IMR-90 (cell line): ENCODE measurements at regions not wholly inside any gene's neighbourhood (a gene's known extent, or its start where the extent isn't known, plus 50 kb on each side); places are given as distances from the start of the nearest gene placed in this dataset.

Source experiments
- ATAC-seq: fragments of 200-7000 bp; cut with Tn5 transposase; 2 replicates; pipeline ENCODE4 v1.9.1; 2020; ENCODE audit warnings: low read depth, mild to moderate bottlenecking, moderate library complexity
- BruUV-seq: library from RNA; stranded (reverse); fragments of 400-500 nt; replicated peaks from 2 replicates; lab custom pipeline; 2021; lab: Mats Ljungman, UMichigan
- CTCF ChIA-PET: fragments of 300-600 bp; formaldehyde crosslinking; extraction: SDS; loops from one replicate; lab custom pipeline; 2021; ENCODE audit warnings: antibody characterized with exemption; lab: Yijun Ruan, JAX
- POLR2A ChIA-PET: fragments of 300-600 bp; sonication (Branson Sonifier 250); formaldehyde crosslinking; loops from one replicate; lab custom pipeline; 2022; ENCODE audit warnings: antibody characterized with exemption; ENCODE audit not compliant: unreplicated experiment; lab: Charles Lee
- DNase-seq: peaks from one replicate; pipeline ENCODE4 v3.0.0; 2013
- H2AFZ ChIP-seq: replicated peaks from 2 replicates; pipeline ENCODE3; 2013; ENCODE audit warnings: low read length, mild to moderate bottlenecking; ENCODE audit not compliant: poor library complexity
- H2AK5ac ChIP-seq: 2 replicates; pipeline ENCODE4 v1.6.1; 2013; ENCODE audit warnings: low read depth, low read length, inconsistent platforms
- H2AK9ac ChIP-seq: replicated peaks from 2 replicates; pipeline ENCODE3; 2013; ENCODE audit warnings: mild to moderate bottlenecking, low read depth, low read length, moderate library complexity; ENCODE audit not compliant: poor library complexity
- H2BK120ac ChIP-seq: 2 replicates; pipeline ENCODE4 v1.6.1; 2013; ENCODE audit warnings: low read depth, low read length, inconsistent platforms
- H2BK15ac ChIP-seq: 3 replicates; pipeline ENCODE4 v1.6.1; 2013; ENCODE audit warnings: low read depth, low read length, inconsistent platforms
- H2BK20ac ChIP-seq: 2 replicates; pipeline ENCODE4 v1.6.1; 2013; ENCODE audit warnings: low read depth, mild to moderate bottlenecking, inconsistent platforms, low read length, moderate library complexity
- H2BK5ac ChIP-seq: 2 replicates; pipeline ENCODE4 v1.6.1; 2013; ENCODE audit warnings: mild to moderate bottlenecking, low read depth, low read length, inconsistent platforms; ENCODE audit not compliant: poor library complexity, severe bottlenecking
- H3K14ac ChIP-seq: replicated peaks from 2 replicates; pipeline ENCODE4 v1.6.1; 2013; ENCODE audit warnings: low read depth, low read length, inconsistent platforms
- H3K18ac ChIP-seq: 2 replicates; pipeline ENCODE4 v1.6.1; 2013; ENCODE audit warnings: low read depth, low read length, control low read depth
- H3K23ac ChIP-seq: 2 replicates; pipeline ENCODE4 v1.6.1; 2013; ENCODE audit warnings: low read depth, low read length, inconsistent platforms
- H3K27ac ChIP-seq: 2 replicates; pipeline ENCODE4 v1.5.1; 2013; ENCODE audit warnings: mild to moderate bottlenecking, control low read depth, low read length; ENCODE audit not compliant: insufficient read depth
- H3K27me3 ChIP-seq: 2 replicates; pipeline ENCODE4 v1.6.1; 2013; ENCODE audit warnings: low read length; ENCODE audit not compliant: control insufficient read depth, insufficient read depth
- H3K36me3 ChIP-seq: 2 replicates; pipeline ENCODE4 v1.6.1; 2013; ENCODE audit warnings: low read length, mixed read lengths; ENCODE audit not compliant: control insufficient read depth, insufficient read depth
- H3K4ac ChIP-seq: 2 replicates; pipeline ENCODE4 v1.6.1; 2013; ENCODE audit warnings: low read depth, low read length, inconsistent platforms
- H3K4me1 ChIP-seq: 2 replicates; pipeline ENCODE4 v1.6.1; 2013; ENCODE audit warnings: low read length, mixed read lengths; ENCODE audit not compliant: control insufficient read depth, insufficient read depth
- H3K4me2 ChIP-seq: 2 replicates; pipeline ENCODE4 v1.6.1; 2013; ENCODE audit warnings: low read depth, mild to moderate bottlenecking, control low read depth, low read length, moderate library complexity
- H3K4me3 ChIP-seq: 2 replicates; pipeline ENCODE4 v1.5.1; 2013; ENCODE audit warnings: low read depth, mild to moderate bottlenecking, control low read depth, low read length, moderate library complexity; ENCODE audit not compliant: insufficient read depth
- H3K56ac ChIP-seq: 2 replicates; pipeline ENCODE4 v1.6.1; 2013; ENCODE audit warnings: low read length, inconsistent platforms; ENCODE audit not compliant: insufficient read depth; ENCODE audit errors: extremely low read depth
- H3K79me1 ChIP-seq, 2 experiments: 2 replicates each; pipeline ENCODE4 v1.6.1; 2013; ENCODE audit warnings: low read length in 2 of 2, inconsistent platforms in 1 of 2, low read depth in 1 of 2
- H3K9ac ChIP-seq: 2 replicates; pipeline ENCODE4 v1.6.1; 2013; ENCODE audit warnings: low read depth, low read length, control low read depth
- H3K9me1 ChIP-seq: 2 replicates; pipeline ENCODE4 v1.6.1; 2013; ENCODE audit warnings: low read length, inconsistent platforms; ENCODE audit not compliant: insufficient read depth
- H3K9me3 ChIP-seq: 2 replicates; pipeline ENCODE4 v1.6.1; 2013; ENCODE audit warnings: low read length; ENCODE audit not compliant: control insufficient read depth, insufficient read depth
- H4K20me1 ChIP-seq: 2 replicates; pipeline ENCODE4 v1.6.1; 2013; ENCODE audit warnings: low read length, inconsistent platforms; ENCODE audit not compliant: insufficient read depth
- H4K5ac ChIP-seq: 2 replicates; pipeline ENCODE4 v1.6.1; 2013; ENCODE audit warnings: mild to moderate bottlenecking, low read depth, low read length, control low read depth
- H4K8ac ChIP-seq, 2 experiments: 2 replicates each; pipeline ENCODE4 v1.6.1; 2013; ENCODE audit warnings: low read depth in 2 of 2, low read length in 2 of 2, control low read depth in 1 of 2, inconsistent platforms in 1 of 2
- H4K91ac ChIP-seq: 2 replicates; pipeline ENCODE4 v1.6.1; 2013; ENCODE audit warnings: low read depth, low read length, inconsistent platforms; ENCODE audit not compliant: insufficient read depth
- BHLHE40 ChIP-seq: fragments of 150-350 bp; IDR thresholded peaks from 2 replicates; pipeline ENCODE4 v1.6.1; 2016; ENCODE audit warnings: mild to moderate bottlenecking, low read depth, low read length
- CEBPB ChIP-seq: IDR thresholded peaks from 2 replicates; pipeline ENCODE4 v1.6.1; 2012; ENCODE audit warnings: low read depth, low read length, improper control_type of control experiment
- MAFK ChIP-seq: IDR thresholded peaks from 2 replicates; pipeline ENCODE4 v1.6.1; 2012; ENCODE audit warnings: low read depth, low read length, improper control_type of control experiment
- MAZ ChIP-seq: IDR thresholded peaks from 2 replicates; pipeline ENCODE4 v1.6.1; 2012; ENCODE audit warnings: low read depth, mild to moderate bottlenecking, low read length, improper control_type of control experiment, moderate library complexity, borderline replicate concordance
- NFE2L2 ChIP-seq: fragments of 150-350 bp; IDR thresholded peaks from 2 replicates; pipeline ENCODE4 v1.6.1; 2016; ENCODE audit warnings: low read depth, mild to moderate bottlenecking, low read length
- SMC3 ChIP-seq: fragments of 150-350 bp; IDR thresholded peaks from 2 replicates; pipeline ENCODE4 v1.6.1; 2016; ENCODE audit warnings: low read depth, mild to moderate bottlenecking, antibody characterized with exemption, low read length, moderate library complexity
- WGBS, 2 experiments: methylation state at CpG; one replicate each; pipeline versions ENCODE4 v1.1.5 to v1.1.7; 2013; ENCODE audit warnings: missing lambda C conversion rate in 2 of 2; ENCODE audit not compliant: insufficient read length in 1 of 2; ENCODE audit errors: extremely low coverage in 2 of 2; 5-methylcytosine and 5-hydroxymethylcytosine counted together
- dilution Hi-C: fragments of 300-500 bp; cut with HindIII; formaldehyde crosslinking; loops from one replicate; pipeline ENCODE4 v1.14.3; 2018; ENCODE audit warnings: low sequenced_read_pairs; ENCODE audit not compliant: unreplicated experiment
- in situ Hi-C: fragments of 300-500 bp; cut with MboI; formaldehyde crosslinking; loops from 3 replicates; pipeline ENCODE4 v1.14.3; 2019; ENCODE audit warnings: low sequenced_read_pairs, inconsistent platforms, mixed read lengths
- intact Hi-C: fragments of 100-400 bp; cut with micrococcal nuclease; formaldehyde crosslinking; loops from 2 replicates; pipeline ENCODE4 v1.10.0; 2022

DNA sequence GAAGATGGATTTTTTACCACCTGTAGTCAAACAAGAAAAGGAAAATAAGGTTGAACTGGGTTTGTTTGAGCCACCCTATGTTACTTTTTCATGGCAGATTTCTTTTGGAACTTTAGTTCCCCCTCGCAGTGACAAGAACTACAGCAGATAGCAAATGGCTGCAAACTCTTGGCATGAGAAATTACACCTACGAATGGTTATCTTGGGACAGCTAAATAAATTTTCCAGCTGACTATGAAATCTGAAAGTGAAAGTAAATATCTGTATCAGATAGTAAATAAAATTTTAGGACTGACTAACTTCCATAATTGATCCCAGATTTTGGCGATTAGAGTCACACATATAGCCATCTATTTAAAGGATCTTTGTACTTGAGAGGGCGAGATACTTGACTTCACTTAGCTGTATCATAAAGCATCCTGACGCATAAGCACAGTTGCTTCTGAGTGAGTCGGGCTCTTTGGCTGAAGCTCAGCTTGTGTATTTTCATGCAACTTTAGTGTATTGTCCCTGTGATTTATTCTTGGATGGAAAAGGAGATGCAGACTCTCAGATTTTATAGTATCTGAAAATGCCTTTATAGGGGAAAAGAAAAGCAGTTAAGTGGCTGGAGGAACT, 125.3 kb upstream of the B3GAT2 start:
- Histone ChIP-seq H2AK5ac (no peak overlapping the region), H3K36me3 (no peaks in the 10 kb centered on the region), H4K8ac (no peak overlapping the region), H3K56ac (no peak overlapping the region), H3K79me1 (no peaks in the 10 kb centered on the region), H3K14ac (no peak overlapping the region), H3K4ac (no peak overlapping the region), H2BK120ac (no peak overlapping the region), H3K18ac (no peak overlapping the region), H2BK5ac (no peak overlapping the region), H2BK20ac (no peak overlapping the region), H4K91ac (no peak overlapping the region), H3K4me1 (peaks cover 7% of the 10 kb centered on the region), H3K9ac (no peak overlapping the region), H2AK9ac (no peak overlapping the region), H3K27me3 (no peaks in the 10 kb centered on the region), H3K4me3 (no peak overlapping the region), H2BK15ac (no peak overlapping the region), H3K4me2 (peak overlapping the region; percentile 53), H3K27ac (no peak overlapping the region), H3K23ac (no peak overlapping the region), H3K9me1 (no peaks in the 10 kb centered on the region), H4K5ac (no peak overlapping the region), H3K9me3 (no peaks in the 10 kb centered on the region), H2AFZ (peak overlapping the region; percentile 60), H4K20me1 (no peaks in the 10 kb centered on the region)
- no peak for TF ChIP-seq NFE2L2
- no peak for TF ChIP-seq MAZ
- no peak for TF ChIP-seq BHLHE40
- TF ChIP-seq CEBPB = no peak
- TF ChIP-seq SMC3 = no peak
- no peak for TF ChIP-seq MAFK
- POLR2A ChIA-PET = no interaction called here
- no CpG with 5 or more reads among the region's 6 CpGs for WGBS, 2 experiments
- in situ Hi-C loops (no loop called here), intact Hi-C loops (no loop called here), dilution Hi-C loops (no loop called here)
- BruUV-seq = no TSS peak
- ATAC-seq (peak; percentile 40), DNase-seq (peak; percentile 35)
- CTCF ChIA-PET = no interaction called here
